CD4-positive, alpha-beta T cell treated with Interleukin-12 subunit alpha and Interleukin-12 subunit beta, for 1 hour (primary cell): ENCODE measurements at regions not wholly inside any gene's neighbourhood (a gene's known extent, or its start where the extent isn't known, plus 50 kb on each side); places are given as distances from the start of the nearest gene placed in this dataset.
"Not testable (repeated sequence)": the region's sequence is repeated elsewhere in the genome, so short reads cannot be mapped to it uniquely, and the experiment has no call there.

Source experiments
- DNase-seq: peaks from one replicate; pipeline ENCODE4 v3.0.0-alpha.2; 2020

GRCh38 chr7:24059775-24060174 lies 224.2 kb upstream of the NPY start:
- DNase-seq, result no peak

GRCh38 chr7:24063721-24064120 lies 220.3 kb upstream of the NPY start:
- no peak for DNase-seq

GRCh38 chr7:24069751-24070150 lies 214.2 kb upstream of the NPY start:
- no peak for DNase-seq

- DNase-seq, result no peak
These were observed 210.2 kb upstream of the NPY start for GRCh38 chr7:24073651-24074420.

GRCh38 chr7:24075426-24075810 lies 208.6 kb upstream of the NPY start:
- DNase-seq, result no peak

- no peak for DNase-seq
These were observed 201.2 kb upstream of the NPY start for GRCh38 chr7:24082826-24083225.

- no peak for DNase-seq
These were observed 181.0 kb upstream of the NPY start for GRCh38 chr7:24102988-24103387.

- DNase-seq, result no peak
These were observed 175.0 kb upstream of the NPY start for GRCh38 chr7:24108906-24109376.

GRCh38 chr7:24110056-24110455 lies 173.9 kb upstream of the NPY start:
- DNase-seq, result no peak

- DNase-seq, result no peak
These were observed 170.5 kb upstream of the NPY start for GRCh38 chr7:24113506-24113905.

GRCh38 chr7:24115661-24116060 lies 168.3 kb upstream of the NPY start:
- DNase-seq, result no peak

- not testable (repeated sequence) for DNase-seq
These were observed 166.0 kb upstream of the NPY start for GRCh38 chr7:24117903-24118499.

GRCh38 chr7:24119852-24120251 lies 164.1 kb upstream of the NPY start:
- no peak for DNase-seq

GRCh38 chr7:24123076-24123475 lies 160.9 kb upstream of the NPY start:
- DNase-seq, result no peak

GRCh38 chr7:24125765-24126164 lies 158.2 kb upstream of the NPY start:
- no peak for DNase-seq

GRCh38 chr7:24127930-24128329 lies 156.1 kb upstream of the NPY start:
- no peak for DNase-seq

- no peak for DNase-seq
These were observed 154.4 kb upstream of the NPY start for GRCh38 chr7:24129597-24129996.

- no peak for DNase-seq
These were observed 153.4 kb upstream of the NPY start for GRCh38 chr7:24130631-24131030.

- no peak for DNase-seq
These were observed 150.3 kb upstream of the NPY start for GRCh38 chr7:24133691-24134090.

GRCh38 chr7:24134535-24134934 lies 149.5 kb upstream of the NPY start:
- no peak for DNase-seq

- no peak for DNase-seq
These were observed 148.8 kb upstream of the NPY start for GRCh38 chr7:24135003-24135817.

GRCh38 chr7:24137338-24137737 lies 146.7 kb upstream of the NPY start:
- DNase-seq, result no peak

GRCh38 chr7:24138343-24138742 lies 145.6 kb upstream of the NPY start:
- no peak for DNase-seq

GRCh38 chr7:24140001-24140400 lies 144.0 kb upstream of the NPY start:
- no peak for DNase-seq
